Stomach (tissue), 4 donors: ENCODE measurements at regions not wholly inside any gene's neighbourhood (a gene's known extent, or its start where the extent isn't known, plus 50 kb on each side); places are given as distances from the start of the nearest gene placed in this dataset.

Source experiments
- CTCF ChIP-seq, 7 experiments: fragments of 450-650 bp in 4 of 7; fragments of 200-600 bp in 3 of 7; sonication (generic) in 3 of 7; IDR thresholded peaks; one replicate each; pipeline ENCODE4 v1.5.1; 2016 to 2019; ENCODE audit warnings: antibody characterized with exemption in 7 of 7, control low read depth in 2 of 7, mild to moderate bottlenecking in 1 of 7
- POLR2A ChIP-seq, 4 donors: fragments of 450-650 bp; IDR thresholded peaks; one replicate each; pipeline ENCODE4 v1.6.1; 2016; ENCODE audit warnings: antibody characterized with exemption in 4 of 4, control low read depth in 2 of 4, mild to moderate bottlenecking in 1 of 4, moderate library complexity in 1 of 4
- POLR2AphosphoS5 ChIP-seq, 3 donors: sonication (generic); formaldehyde crosslinking; IDR thresholded peaks; one replicate each; pipeline ENCODE4 v1.6.1; 2016; ENCODE audit warnings: antibody characterized with exemption in 3 of 3

- no peak for TF ChIP-seq CTCF (IDR thresholded peaks at IDR 0.05)
- TF ChIP-seq POLR2AphosphoS5 (IDR thresholded peaks at IDR 0.05), result no peak
- no peak for TF ChIP-seq POLR2A (IDR thresholded peaks at IDR 0.05)
Measured at GRCh38 chr6:40293060-40293459, 294.1 kb downstream of the LRFN2 start.
